HG03139 (cell line): ENCODE measurements at regions not wholly inside any gene's neighbourhood (a gene's known extent, or its start where the extent isn't known, plus 50 kb on each side); places are given as distances from the start of the nearest gene placed in this dataset.
A peak's percentile ranks its signal among the peaks of the same experiment; 100 is the strongest.

ENCODE experiments used
- ATAC-seq: cut with Tn5 transposase; IDR thresholded peaks from one replicate; pipeline ENCODE4 v1.9.1; 2021; ENCODE audit not compliant: unreplicated experiment

GRCh38 chr17:81345228-81346089 is 49.8 kb upstream of the BAHCC1 start:
- peak; percentile 31 for ATAC-seq
